Calu3 (cell line): ENCODE measurements at regions not wholly inside any gene's neighbourhood (a gene's known extent, or its start where the extent isn't known, plus 50 kb on each side); places are given as distances from the start of the nearest gene placed in this dataset.

Experiments
- BruUV-seq: library from RNA; stranded (reverse); fragments of 400-500 nt; replicated peaks from 2 replicates; lab custom pipeline; 2021; lab: Mats Ljungman, UMichigan
- CTCF ChIA-PET: fragments of 300-600 bp; sonication (Branson Sonifier 250); formaldehyde crosslinking; loops from one replicate; lab custom pipeline; 2022; ENCODE audit warnings: antibody characterized with exemption; lab: Charles Lee
- DNase-seq: peaks from one replicate; pipeline ENCODE4 v3.0.0; 2022
- H3K27ac Mint-ChIP-seq: one replicate; pipeline ENCODE4 v1.8.0; 2022; ENCODE audit warnings: mixed read lengths; ENCODE audit not compliant: unreplicated experiment
- H3K27me3 Mint-ChIP-seq: one replicate; pipeline ENCODE4 v1.8.0; 2022; ENCODE audit warnings: mixed read lengths; ENCODE audit not compliant: unreplicated experiment
- H3K36me3 Mint-ChIP-seq: one replicate; pipeline ENCODE4 v1.8.0; 2022; ENCODE audit warnings: mild to moderate bottlenecking, moderate library complexity, mixed read lengths; ENCODE audit not compliant: insufficient read depth, unreplicated experiment
- H3K4me1 Mint-ChIP-seq: one replicate; pipeline ENCODE4 v1.8.0; 2022; ENCODE audit warnings: mild to moderate bottlenecking, low read depth, mixed read lengths; ENCODE audit not compliant: unreplicated experiment
- H3K4me3 Mint-ChIP-seq: one replicate; pipeline ENCODE4 v1.8.0; 2022; ENCODE audit warnings: mild to moderate bottlenecking, low read depth, moderate library complexity, mixed read lengths; ENCODE audit not compliant: unreplicated experiment
- H3K9me3 Mint-ChIP-seq: one replicate; pipeline ENCODE4 v1.8.0; 2022; ENCODE audit warnings: low read depth, mixed read lengths; ENCODE audit not compliant: unreplicated experiment
- CTCF ChIP-seq: fragments of 200-600 bp; IDR thresholded peaks from one replicate; pipeline ENCODE4 v1.8.0; 2022; ENCODE audit warnings: antibody characterized with exemption; ENCODE audit not compliant: unreplicated experiment
- intact Hi-C: fragments of 100-400 bp; cut with micrococcal nuclease; formaldehyde crosslinking; loops from one replicate; pipeline ENCODE4 v1.10.0; 2022; ENCODE audit not compliant: unreplicated experiment

GRCh38 chrX:94560930-94561329 lies 886.9 kb downstream of the FAM133A start:
- no peaks in the 10 kb centered on the region for H3K27me3 Mint-ChIP-seq
- peaks cover 9% of the 10 kb centered on the region for H3K9me3 Mint-ChIP-seq
- CTCF ChIA-PET = no interaction called here
- no peak for TF ChIP-seq CTCF
- no peak overlapping the region for H3K4me3 Mint-ChIP-seq
- BruUV-seq = no TSS peak
- no peak overlapping the region for H3K27ac Mint-ChIP-seq
- no peaks in the 10 kb centered on the region for H3K4me1 Mint-ChIP-seq
- DNase-seq = no peak
- intact Hi-C loops = no loop called here
- no peaks in the 10 kb centered on the region for H3K36me3 Mint-ChIP-seq

- Mint-ChIP-seq H3K4me3 (no peak overlapping the region), H3K4me1 (no peaks in the 10 kb centered on the region), H3K36me3 (no peaks in the 10 kb centered on the region), H3K9me3 (peaks cover 12% of the 10 kb centered on the region), H3K27ac (no peak overlapping the region), H3K27me3 (no peaks in the 10 kb centered on the region)
- CTCF ChIA-PET = no interaction called here
- intact Hi-C loops = no loop called here
- TF ChIP-seq CTCF = no peak
- no peak for DNase-seq
- BruUV-seq = no TSS peak
These were observed 902.5 kb downstream of the FAM133A start for GRCh38 chrX:94576367-94577004.

- H3K4me3 Mint-ChIP-seq = no peak overlapping the region
- no peak for DNase-seq
- no peak overlapping the region for H3K27ac Mint-ChIP-seq
- no TSS peak for BruUV-seq
- no peaks in the 10 kb centered on the region for H3K9me3 Mint-ChIP-seq
- intact Hi-C loops = no loop called here
- CTCF ChIA-PET = no interaction called here
- no peak for TF ChIP-seq CTCF
- no peaks in the 10 kb centered on the region for H3K27me3 Mint-ChIP-seq
- H3K4me1 Mint-ChIP-seq = no peaks in the 10 kb centered on the region
- no peaks in the 10 kb centered on the region for H3K36me3 Mint-ChIP-seq
These were observed 926.1 kb downstream of the FAM133A start for GRCh38 chrX:94600077-94600476.

- intact Hi-C loops = no loop called here
- no peaks in the 10 kb centered on the region for H3K4me1 Mint-ChIP-seq
- no peak overlapping the region for H3K4me3 Mint-ChIP-seq
- no peaks in the 10 kb centered on the region for H3K27me3 Mint-ChIP-seq
- CTCF ChIA-PET = no interaction called here
- H3K27ac Mint-ChIP-seq = no peak overlapping the region
- no peak for TF ChIP-seq CTCF
- no peaks in the 10 kb centered on the region for H3K36me3 Mint-ChIP-seq
- BruUV-seq = no TSS peak
- DNase-seq = no peak
- peaks cover 8% of the 10 kb centered on the region for H3K9me3 Mint-ChIP-seq
These were observed 938.1 kb downstream of the FAM133A start for GRCh38 chrX:94612140-94612539.
